WTC11 (cell line): ENCODE measurements at regions not wholly inside any gene's neighbourhood (a gene's known extent, or its start where the extent isn't known, plus 50 kb on each side); places are given as distances from the start of the nearest gene placed in this dataset.

Experiments
- CBFB ChIP-seq: sonication (generic); formaldehyde crosslinking; IDR thresholded peaks from 2 replicates; pipeline ENCODE4 v1.8.1; 2022; ENCODE audit warnings: mild to moderate bottlenecking, low read depth, missing genetic modification reagents
- ETV6 ChIP-seq: sonication (generic); formaldehyde crosslinking; IDR thresholded peaks from 2 replicates; pipeline ENCODE4 v1.8.1; 2022; ENCODE audit warnings: mild to moderate bottlenecking, missing genetic modification reagents
- JUN ChIP-seq: sonication (generic); formaldehyde crosslinking; IDR thresholded peaks from 2 replicates; pipeline ENCODE4 v1.8.0; 2023; ENCODE audit warnings: mild to moderate bottlenecking, missing genetic modification reagents
- KAT7 ChIP-seq: sonication (generic); formaldehyde crosslinking; IDR thresholded peaks from 2 replicates; pipeline ENCODE4 v1.8.1; 2023; ENCODE audit warnings: missing genetic modification reagents, mild to moderate bottlenecking, borderline replicate concordance
- MAX ChIP-seq: sonication (generic); formaldehyde crosslinking; IDR thresholded peaks from 2 replicates; pipeline ENCODE4 v1.8.0; 2022; ENCODE audit warnings: mild to moderate bottlenecking, missing genetic modification reagents
- NR3C1 ChIP-seq: sonication (generic); formaldehyde crosslinking; conservative IDR thresholded peaks from 2 replicates; pipeline ENCODE4 v1.8.1; 2023; ENCODE audit warnings: low read depth, mild to moderate bottlenecking, missing genetic modification reagents
- RELA ChIP-seq: sonication (generic); formaldehyde crosslinking; IDR thresholded peaks from 2 replicates; pipeline ENCODE4 v1.8.1; 2022; ENCODE audit warnings: missing genetic modification reagents, mild to moderate bottlenecking, borderline replicate concordance
- SMAD3 ChIP-seq: sonication (generic); formaldehyde crosslinking; IDR thresholded peaks from 2 replicates; pipeline ENCODE4 v1.8.0; 2022; ENCODE audit warnings: missing genetic modification reagents, mild to moderate bottlenecking, borderline replicate concordance
- ZNF263 ChIP-seq: sonication (generic); formaldehyde crosslinking; IDR thresholded peaks from 2 replicates; pipeline ENCODE4 v1.8.1; 2022; ENCODE audit warnings: low read depth, mild to moderate bottlenecking, moderate library complexity, missing genetic modification reagents
- TF ChIP-seq, protein P1 (sequence below): fragments of 200-600 bp; IDR thresholded peaks from 2 replicates; pipeline ENCODE4 v1.8.0; 2022; ENCODE audit warnings: antibody characterized with exemption

- TF ChIP-seq, protein P1, sequence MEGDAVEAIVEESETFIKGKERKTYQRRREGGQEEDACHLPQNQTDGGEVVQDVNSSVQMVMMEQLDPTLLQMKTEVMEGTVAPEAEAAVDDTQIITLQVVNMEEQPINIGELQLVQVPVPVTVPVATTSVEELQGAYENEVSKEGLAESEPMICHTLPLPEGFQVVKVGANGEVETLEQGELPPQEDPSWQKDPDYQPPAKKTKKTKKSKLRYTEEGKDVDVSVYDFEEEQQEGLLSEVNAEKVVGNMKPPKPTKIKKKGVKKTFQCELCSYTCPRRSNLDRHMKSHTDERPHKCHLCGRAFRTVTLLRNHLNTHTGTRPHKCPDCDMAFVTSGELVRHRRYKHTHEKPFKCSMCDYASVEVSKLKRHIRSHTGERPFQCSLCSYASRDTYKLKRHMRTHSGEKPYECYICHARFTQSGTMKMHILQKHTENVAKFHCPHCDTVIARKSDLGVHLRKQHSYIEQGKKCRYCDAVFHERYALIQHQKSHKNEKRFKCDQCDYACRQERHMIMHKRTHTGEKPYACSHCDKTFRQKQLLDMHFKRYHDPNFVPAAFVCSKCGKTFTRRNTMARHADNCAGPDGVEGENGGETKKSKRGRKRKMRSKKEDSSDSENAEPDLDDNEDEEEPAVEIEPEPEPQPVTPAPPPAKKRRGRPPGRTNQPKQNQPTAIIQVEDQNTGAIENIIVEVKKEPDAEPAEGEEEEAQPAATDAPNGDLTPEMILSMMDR, result no peak
- TF ChIP-seq NR3C1 (CRISPR knock-in tag), result no peak
- no peak for TF ChIP-seq RELA (CRISPR knock-in tag)
- TF ChIP-seq MAX, result no peak
- no peak for TF ChIP-seq JUN (CRISPR knock-in tag)
- no peak for TF ChIP-seq SMAD3 (CRISPR knock-in tag)
- TF ChIP-seq ZNF263 (CRISPR knock-in tag), result no peak
- no peak for TF ChIP-seq ETV6 (CRISPR knock-in tag)
- no peak for TF ChIP-seq CBFB (CRISPR knock-in tag)
- no peak for TF ChIP-seq KAT7 (CRISPR knock-in tag)
These were observed 52.3 kb upstream of the MS4A8 start for GRCh38 chr11:60647087-60647486.
